ENCODE measurements at regions not wholly inside any gene's neighbourhood (a gene's known extent, or its start where the extent isn't known, plus 50 kb on each side); places are given as distances from the start of the nearest gene placed in this dataset.
"Not testable (repeated sequence)": the region's sequence is repeated elsewhere in the genome, so short reads cannot be mapped to it uniquely, and the experiment has no call there.

- intact Hi-C loops (cut with DNase I), result no loop called here
- no peak for DNase-seq
Observed at GRCh38 chr5:154702477-154702876, 52.7 kb upstream of the LARP1 start.

- intact Hi-C loops (cut with DNase I), result not testable (repeated sequence)
Observed at GRCh38 chr5:154701725-154702124, 53.5 kb upstream of the LARP1 start.

GRCh38 chr5:154701181-154701580 lies 54.0 kb upstream of the LARP1 start:
- no peak for DNase-seq
- intact Hi-C loops (cut with DNase I), result no loop called here

More at GRCh38 chr5:154701725-154702124, 53.5 kb upstream of the LARP1 start:
- DNase-seq, result not testable (repeated sequence)

GRCh38 chr5:154700289-154700928 lies 54.8 kb upstream of the LARP1 start:
- intact Hi-C loops (cut with DNase I); DNase-seq: not testable (repeated sequence)

- intact Hi-C loops (cut with DNase I), result no loop called here
- DNase-seq, result no peak
Observed at GRCh38 chr5:154698763-154699162, 56.4 kb upstream of the LARP1 start.

- intact Hi-C loops (cut with DNase I), result no loop called here
- DNase-seq, result no peak
Observed at GRCh38 chr5:154697371-154697770, 57.8 kb upstream of the LARP1 start.

- intact Hi-C loops (cut with DNase I), result no loop called here
- DNase-seq, result no peak
Observed at GRCh38 chr5:154696891-154697290, 58.3 kb upstream of the LARP1 start.

GRCh38 chr5:154694159-154694558 lies 61.0 kb upstream of the LARP1 start:
- intact Hi-C loops (cut with DNase I), result no loop called here
- DNase-seq, result no peak

- DNase-seq, result no peak
- intact Hi-C loops (cut with DNase I), result no loop called here
Observed at GRCh38 chr5:154690488-154690887, 64.7 kb upstream of the LARP1 start.

GRCh38 chr5:154686490-154686889 lies 68.7 kb upstream of the LARP1 start:
- intact Hi-C loops (cut with DNase I), result no loop called here

GRCh38 chr5:154683101-154683880 lies 71.9 kb upstream of the LARP1 start:
- intact Hi-C loops (cut with DNase I), result loop anchor here (2.0 kb wide), 1 partner anchor 72 kb away; the partner anchor contains the start of gene LARP1
- DNase-seq, result no peak

More at GRCh38 chr5:154686490-154686889, 68.7 kb upstream of the LARP1 start:
- DNase-seq, result no peak

GRCh38 chr5:154679501-154679900 lies 75.7 kb upstream of the LARP1 start:
- intact Hi-C loops (cut with DNase I), result no loop called here
- DNase-seq, result no peak

- intact Hi-C loops (cut with DNase I), result no loop called here
- DNase-seq, result peak in 8 of 42 donors; percentile 6 to 45 (median 16)
Observed at GRCh38 chr5:154677921-154678320, 77.3 kb upstream of the LARP1 start.

GRCh38 chr5:154676508-154676907 lies 78.7 kb upstream of the LARP1 start:
- intact Hi-C loops (cut with DNase I), result no loop called here
- DNase-seq, result no peak

GRCh38 chr5:154674029-154674428 lies 81.1 kb upstream of the LARP1 start:
- no peak for DNase-seq
- intact Hi-C loops (cut with DNase I), result no loop called here

GRCh38 chr5:154673506-154673905 lies 81.7 kb upstream of the LARP1 start:
- intact Hi-C loops (cut with DNase I), result no loop called here
- no peak for DNase-seq

GRCh38 chr5:154669913-154670312 lies 85.3 kb upstream of the LARP1 start:
- intact Hi-C loops (cut with DNase I); DNase-seq: not testable (repeated sequence)

- intact Hi-C loops (cut with DNase I), result no loop called here
Observed at GRCh38 chr5:154669402-154669801, 85.8 kb upstream of the LARP1 start.

GRCh38 chr5:154664869-154665268 lies 90.3 kb upstream of the LARP1 start:
- no peak for DNase-seq
- intact Hi-C loops (cut with DNase I), result no loop called here

More at GRCh38 chr5:154669402-154669801, 85.8 kb upstream of the LARP1 start:
- DNase-seq, result no peak

GRCh38 chr5:154663424-154663823 lies 91.8 kb upstream of the LARP1 start:
- intact Hi-C loops (cut with DNase I), result no loop called here
- DNase-seq, result no peak
